GDM1 (cell line): ENCODE measurements at regions not wholly inside any gene's neighbourhood (a gene's known extent, or its start where the extent isn't known, plus 50 kb on each side); places are given as distances from the start of the nearest gene placed in this dataset.

Source experiments
- DNase-seq: peaks from one replicate; lab custom pipeline; 2025; lab: John Stamatoyannopoulos, UW

DNA sequence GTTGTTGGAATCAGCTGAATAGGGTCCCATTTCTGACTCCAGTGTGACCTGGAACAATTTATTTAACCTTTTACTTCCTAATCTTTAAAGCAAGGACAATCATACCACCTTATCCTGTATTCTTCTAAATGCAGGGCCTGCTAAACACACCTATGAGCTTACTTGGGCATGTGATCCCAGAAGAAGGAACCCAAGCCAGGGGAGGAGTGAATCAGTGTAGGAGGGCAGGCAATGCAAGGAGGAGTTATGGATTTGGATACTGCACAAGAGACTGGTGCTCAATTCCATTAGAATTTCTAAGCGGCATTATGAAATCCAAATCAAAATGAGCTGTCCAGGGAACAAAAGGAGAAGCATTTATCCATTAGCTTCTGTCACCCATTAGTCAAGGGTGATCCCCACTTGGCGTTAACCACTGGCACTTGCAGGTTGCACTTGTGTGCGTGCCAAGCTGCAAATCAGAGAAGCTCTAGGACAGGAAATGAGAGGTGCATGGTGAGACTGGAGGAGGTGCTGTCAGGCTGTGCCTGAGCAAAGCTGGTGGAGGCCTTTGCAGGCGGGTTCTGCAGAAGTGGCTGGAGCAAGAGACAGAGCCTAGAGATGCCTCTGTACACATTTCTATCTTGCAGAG, 297.2 kb upstream of the PLXNA2 start:
- no peak for DNase-seq

- no peak for DNase-seq
These were observed 298.1 kb upstream of the PLXNA2 start for GRCh38 chr1:208542309-208542708.

DNA sequence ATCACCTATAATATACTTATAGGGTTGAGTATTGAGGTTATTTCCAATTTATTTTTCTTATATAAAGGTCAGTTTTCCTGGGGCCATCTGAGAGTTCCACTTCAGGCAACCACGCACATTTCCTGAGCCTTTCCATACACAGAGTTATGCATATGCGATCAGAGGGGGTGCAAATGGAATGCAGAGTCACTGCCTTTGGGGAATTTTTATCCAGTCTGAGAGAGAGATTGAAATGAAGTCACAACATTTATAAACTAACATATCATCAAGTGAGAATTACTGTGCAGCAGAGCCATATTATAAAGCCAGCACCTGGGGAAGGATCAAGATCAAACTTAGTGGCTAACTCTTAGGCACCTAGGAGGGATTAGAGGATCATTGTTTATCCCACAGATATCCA, 299.9 kb upstream of the PLXNA2 start:
- DNase-seq = no peak

- DNase-seq = no peak
These were observed 300.6 kb upstream of the PLXNA2 start for GRCh38 chr1:208544794-208545193.

DNA sequence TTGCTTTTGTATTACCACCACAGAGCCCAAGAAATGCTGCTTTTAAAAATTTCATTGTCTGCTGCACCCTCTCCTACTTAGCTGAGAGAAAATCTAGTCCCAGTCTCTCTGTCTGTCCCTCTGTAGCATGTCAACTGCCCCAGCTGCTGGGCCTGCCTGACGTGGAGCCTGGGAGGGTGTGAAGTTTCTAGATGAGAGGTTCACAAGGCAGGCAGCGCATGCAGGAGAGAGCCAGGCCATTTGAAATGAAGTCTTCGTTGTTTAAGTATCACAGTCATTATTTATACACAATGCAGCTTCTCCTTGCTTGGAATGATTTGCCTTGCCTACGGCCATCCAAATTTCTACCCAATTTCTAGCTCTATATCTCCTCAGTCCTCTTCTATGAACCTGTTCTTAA, 306.8 kb upstream of the PLXNA2 start:
- no peak for DNase-seq

GRCh38 chr1:208551633-208552320, 307.6 kb upstream of the PLXNA2 start:
- no peak for DNase-seq

DNA sequence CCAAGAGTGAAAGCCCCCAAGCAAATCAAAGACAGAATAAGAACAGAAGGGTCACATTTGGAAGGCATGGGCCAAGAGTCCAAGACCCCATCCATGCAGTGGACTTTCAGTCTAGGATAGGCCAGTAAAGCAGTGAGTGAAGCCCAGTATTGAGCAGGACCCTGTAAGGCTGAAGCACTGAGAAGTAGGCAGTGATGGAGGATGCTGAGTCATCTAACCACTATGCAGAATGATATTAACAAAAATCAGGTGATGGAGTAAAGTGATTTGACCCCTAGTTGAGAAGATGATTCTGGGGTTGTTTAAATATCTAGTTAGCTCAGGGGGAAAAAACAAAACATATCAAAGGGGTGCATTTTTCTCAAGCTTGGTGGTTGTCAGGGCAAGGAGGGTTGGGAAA, 308.7 kb upstream of the PLXNA2 start:
- DNase-seq = no peak

DNA sequence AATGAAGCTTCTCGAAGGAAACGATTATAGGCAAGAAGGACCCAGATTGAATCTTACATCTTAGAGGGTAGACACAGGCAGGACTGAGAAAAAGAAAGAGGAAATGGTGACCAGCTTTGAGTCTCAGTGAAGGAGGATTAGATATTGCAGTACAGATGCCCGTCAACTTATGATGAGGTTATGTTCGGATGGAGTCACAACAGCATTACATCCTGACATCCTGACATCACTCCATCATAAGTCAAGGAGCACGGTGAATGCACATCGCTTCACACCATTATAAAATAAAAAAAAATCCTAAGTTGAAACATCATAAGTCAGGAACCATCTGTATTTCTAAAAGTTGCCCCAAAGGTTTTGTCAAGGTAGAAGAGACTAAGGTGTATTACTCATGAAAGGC, 312.3 kb upstream of the PLXNA2 start:
- DNase-seq = no peak

DNA sequence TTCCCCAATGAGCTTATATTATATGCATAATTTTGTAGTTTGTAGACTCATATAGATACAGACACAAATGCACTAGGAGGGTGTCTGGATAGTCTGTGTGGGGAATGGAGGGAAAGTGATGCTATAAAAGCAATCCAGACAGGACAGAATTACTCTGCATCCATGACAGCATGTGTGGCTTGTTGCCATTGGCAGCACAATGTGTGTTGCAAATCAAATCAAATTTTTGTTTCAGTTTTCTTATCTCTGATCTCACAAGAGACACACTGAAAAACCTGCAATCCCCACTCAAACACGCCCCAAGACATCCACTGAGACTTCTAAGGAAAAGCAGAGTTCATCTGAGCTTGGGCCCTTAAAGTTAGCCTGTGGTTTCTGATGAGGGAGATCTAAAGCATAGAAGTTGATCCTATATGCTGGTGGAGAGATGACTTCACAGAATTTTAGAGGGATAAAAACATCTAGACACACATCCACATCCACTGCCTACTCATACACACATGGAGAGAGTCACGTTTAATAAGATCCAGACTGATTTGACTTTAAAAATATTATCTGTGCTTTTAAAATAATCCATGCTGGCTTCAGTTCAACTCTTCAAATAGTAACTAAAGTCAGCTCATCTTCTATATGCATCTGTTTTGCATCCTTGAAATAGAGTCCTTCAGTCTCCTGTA, 313.0 kb upstream of the PLXNA2 start:
- DNase-seq = no peak

- no peak for DNase-seq
These were observed 313.5 kb upstream of the PLXNA2 start for GRCh38 chr1:208557723-208558094.

DNA sequence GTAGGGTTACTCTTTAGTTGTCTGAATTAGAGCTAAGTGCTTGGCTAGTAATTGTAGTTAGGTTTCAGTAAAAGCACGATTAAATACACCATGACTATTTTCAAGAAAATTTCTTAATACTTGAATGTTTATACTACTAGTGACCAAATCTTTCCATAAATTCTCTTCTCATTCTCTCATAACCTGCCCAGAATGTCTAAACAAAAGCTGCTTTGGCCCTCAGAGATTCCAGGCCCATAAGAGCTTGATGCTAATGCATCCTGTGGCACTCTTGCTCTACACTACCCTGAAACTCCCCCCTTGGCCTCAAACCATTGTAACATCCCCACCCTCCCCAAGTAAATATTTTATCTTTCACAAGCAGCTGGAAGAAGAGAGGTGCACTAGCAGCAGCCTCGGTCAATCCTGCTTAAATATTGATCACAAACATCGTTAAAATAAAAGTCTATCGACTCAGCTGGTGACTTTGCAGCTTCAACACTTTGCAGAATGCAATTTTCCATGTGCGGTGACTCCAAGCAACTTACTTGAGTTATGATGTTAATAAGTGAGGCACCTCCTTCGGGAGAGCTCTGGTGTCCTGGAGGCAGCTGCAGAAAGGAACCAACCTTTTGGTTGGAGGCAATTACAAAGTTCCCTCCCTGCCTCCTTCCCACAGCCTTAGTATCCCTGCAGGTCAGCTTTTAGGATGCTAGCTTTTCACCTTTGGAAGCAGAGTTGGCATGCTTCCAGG, 315.6 kb upstream of the PLXNA2 start:
- no peak for DNase-seq

DNA sequence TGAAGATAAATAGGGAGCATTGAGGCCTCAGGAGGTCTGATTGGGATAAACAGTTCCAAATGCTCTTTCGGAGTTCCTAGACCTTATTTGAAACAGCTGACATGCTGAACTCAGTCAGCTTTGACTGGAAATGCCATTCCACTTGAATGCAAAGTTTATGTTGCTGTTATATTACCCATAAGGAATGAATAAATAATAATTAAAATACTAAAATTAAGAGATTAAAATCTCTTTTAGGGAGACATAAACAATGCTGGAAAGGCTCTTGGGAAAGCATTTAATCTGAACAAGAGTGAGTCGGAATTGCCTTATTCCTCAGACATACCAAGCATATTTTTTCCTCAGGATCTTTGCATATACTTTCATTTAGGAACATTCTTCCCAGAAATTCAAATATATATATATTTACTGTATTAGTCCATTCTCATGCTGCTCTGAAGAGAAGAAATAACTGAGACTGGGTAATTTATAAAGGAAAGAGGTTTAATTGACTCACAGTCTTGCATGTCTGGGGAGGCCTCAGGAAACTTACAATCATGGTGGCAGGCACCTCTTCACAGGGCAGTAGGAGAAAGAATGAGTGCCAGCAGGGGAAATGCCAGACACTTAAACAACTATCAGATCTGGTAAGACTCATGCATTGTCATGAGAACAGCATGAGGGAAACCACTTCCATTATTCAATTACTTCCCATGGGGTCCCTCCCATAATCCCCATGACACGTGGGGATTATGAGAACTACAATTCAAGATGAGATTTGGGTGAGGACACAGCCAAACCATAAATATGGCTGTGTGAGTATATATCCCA, 318.2 kb upstream of the PLXNA2 start:
- no peak for DNase-seq

- no peak for DNase-seq
These were observed 320.3 kb upstream of the PLXNA2 start for GRCh38 chr1:208564466-208564865.

DNA sequence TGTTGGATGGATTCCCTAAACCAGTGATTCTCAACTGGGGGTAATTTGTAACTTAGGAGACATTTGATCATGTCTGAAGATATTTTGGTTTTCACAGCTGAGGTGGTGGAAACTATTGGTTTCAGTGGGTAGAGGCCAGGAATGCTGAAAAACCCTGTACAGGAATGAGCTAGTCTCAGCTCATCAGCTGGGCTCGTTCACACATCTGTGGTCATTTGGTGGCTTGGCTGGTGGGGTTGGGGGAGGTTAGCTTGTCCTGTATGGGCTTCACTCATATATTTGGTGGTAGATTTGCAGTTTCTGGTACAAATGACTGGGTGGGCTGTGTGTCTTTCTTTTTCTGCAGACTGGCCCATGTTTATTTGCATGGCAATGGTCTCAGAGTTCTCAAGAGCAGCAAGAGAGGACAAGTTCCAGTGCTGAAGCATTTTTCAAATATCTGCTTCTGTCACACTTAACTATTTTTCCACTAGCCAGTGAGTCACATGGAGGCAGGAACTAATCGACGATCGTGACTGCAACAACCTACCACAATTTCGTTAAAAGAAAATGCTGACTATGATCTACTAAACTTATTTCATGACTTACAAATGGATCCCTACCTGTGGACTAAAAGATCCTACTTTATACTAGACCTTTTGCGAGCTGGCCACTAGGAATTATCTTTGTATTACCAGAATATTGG, 321.7 kb upstream of the PLXNA2 start:
- DNase-seq = no peak

DNA sequence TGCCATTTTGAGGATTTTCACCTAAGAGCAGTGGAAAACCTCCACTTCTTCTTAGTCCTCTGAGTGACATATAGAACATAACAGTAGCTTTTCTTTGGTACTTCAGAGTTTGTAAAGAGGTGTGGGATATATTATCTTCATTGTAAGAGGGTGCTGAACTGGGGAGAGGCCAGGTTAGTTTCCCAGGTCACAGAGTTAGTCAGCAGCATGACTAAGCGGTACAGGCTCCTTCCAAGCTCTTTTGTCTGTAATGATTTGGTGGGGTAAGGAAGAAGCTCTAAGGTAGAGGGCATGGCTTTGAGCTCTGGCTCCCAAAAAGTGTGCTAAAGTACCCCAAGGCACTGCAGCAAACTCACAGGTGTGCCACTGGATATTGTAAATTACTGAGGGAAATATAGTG, 325.0 kb upstream of the PLXNA2 start:
- no peak for DNase-seq

DNA sequence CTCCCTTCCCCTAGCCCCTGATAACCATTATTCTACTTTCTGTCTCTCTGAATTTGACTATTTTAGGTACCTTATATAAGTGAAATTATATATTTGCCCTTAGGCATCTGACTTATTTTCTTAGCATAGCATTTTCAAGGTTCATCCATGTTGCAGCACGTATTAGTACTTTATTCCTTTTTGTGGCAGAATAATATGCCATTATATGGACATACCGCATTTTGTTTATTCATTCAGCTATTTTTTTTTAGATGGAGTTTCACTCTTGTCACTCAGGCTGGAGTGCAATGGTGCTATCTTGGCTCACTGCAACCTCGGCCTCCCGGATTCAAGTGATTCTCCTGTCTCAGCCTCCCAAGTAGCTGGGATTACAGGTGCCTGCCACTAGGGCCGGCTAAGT, 326.2 kb upstream of the PLXNA2 start:
- no peak for DNase-seq

GRCh38 chr1:208576425-208576824, 332.2 kb upstream of the PLXNA2 start:
- DNase-seq = no peak

DNA sequence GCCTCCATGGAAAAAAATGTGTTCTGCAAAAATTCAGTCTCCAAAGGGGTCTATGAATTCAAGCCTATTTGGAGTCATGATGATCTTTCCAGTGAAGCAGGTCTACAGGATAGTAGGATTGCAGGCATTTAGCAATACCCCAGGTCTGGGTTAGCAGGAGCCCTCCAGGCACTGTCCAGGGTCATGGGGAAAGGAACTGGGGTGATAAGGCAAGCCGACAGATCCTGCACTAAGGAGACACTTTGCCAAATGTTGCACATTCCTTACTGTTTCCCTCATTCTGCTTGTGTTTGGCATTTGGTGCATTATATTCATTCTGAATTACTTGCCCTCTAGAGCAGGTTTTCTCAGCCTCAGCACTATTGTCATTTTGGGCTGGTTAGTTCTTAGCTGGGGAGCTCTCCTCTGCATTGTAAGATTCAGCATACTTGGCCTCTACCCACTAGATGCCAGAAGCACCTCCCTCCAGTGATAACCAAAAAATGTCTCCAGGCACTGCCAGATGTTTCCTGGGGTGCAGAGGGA, 333.3 kb upstream of the PLXNA2 start:
- DNase-seq = no peak

GRCh38 chr1:208581209-208581608, 337.0 kb upstream of the PLXNA2 start:
- no peak for DNase-seq

GRCh38 chr1:208581667-208582066, 337.5 kb upstream of the PLXNA2 start:
- DNase-seq = no peak

DNA sequence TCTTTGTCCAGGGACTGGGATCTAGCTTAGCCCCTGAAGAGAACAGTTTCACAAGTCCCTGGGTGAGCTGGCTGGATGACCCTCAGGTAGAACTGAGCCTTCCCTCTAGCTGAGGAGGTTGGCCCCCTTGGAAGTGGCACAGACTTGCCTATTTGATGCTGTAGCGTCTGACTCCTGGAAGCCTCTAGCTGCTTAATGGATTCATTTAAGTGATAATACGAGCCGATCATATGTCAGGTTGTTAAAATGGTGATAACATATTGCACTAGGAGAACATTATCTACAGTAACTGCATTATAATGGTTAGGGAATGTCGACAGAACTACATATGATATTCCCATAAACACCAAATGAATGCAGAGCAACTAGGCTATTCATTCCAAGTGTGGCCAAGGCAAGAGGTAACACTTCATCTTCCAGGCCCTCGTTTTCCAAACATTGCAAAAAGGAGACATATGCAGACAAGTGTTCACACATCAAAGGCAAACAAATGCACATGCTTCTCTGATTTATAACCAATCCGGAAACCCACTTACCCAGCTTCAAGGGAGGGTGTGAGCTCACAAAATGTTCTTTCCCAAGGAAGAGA, 340.1 kb upstream of the PLXNA2 start:
- no peak for DNase-seq
